Anterior cingulate cortex (tissue), 58 donors: ENCODE measurements at regions not wholly inside any gene's neighbourhood (a gene's known extent, or its start where the extent isn't known, plus 50 kb on each side); places are given as distances from the start of the nearest gene placed in this dataset.

ENCODE experiments used
- DNase-seq, 58 donors: peaks; one replicate each; lab custom pipeline; 2025; lab: John Stamatoyannopoulos, UW

GRCh38 chr6:17225767-17226630, 55.2 kb upstream of the RBM24 start:
- DNase-seq = peak in 3 of 58 donors; percentile 0 to 24 (median 21)

GRCh38 chr6:17226786-17227233, 54.4 kb upstream of the RBM24 start:
- DNase-seq = peak in 10 of 58 donors; percentile 1 to 49 (median 4)

- DNase-seq = no peak
Observed at GRCh38 chr6:17227403-17227802, 53.8 kb upstream of the RBM24 start.
